Heart right ventricle (tissue), 16 donors: ENCODE measurements at regions not wholly inside any gene's neighbourhood (a gene's known extent, or its start where the extent isn't known, plus 50 kb on each side); places are given as distances from the start of the nearest gene placed in this dataset.
"Not testable (repeated sequence)": the region's sequence is repeated elsewhere in the genome, so short reads cannot be mapped to it uniquely, and the experiment has no call there.

Experiments used
- ATAC-seq, 8 donors: fragments of 200-7000 bp; cut with Tn5 transposase; one replicate each; pipeline ENCODE4 v1.9.1; 2020; ENCODE audit warnings: mild to moderate bottlenecking in 8 of 8, moderate library complexity in 8 of 8, moderate number of reproducible peaks in 1 of 8
- DNase-seq, 2 donors: peaks; one replicate each; pipeline ENCODE4 v3.0.0-alpha.2; 2020
- H3K27ac ChIP-seq, 10 donors: fragments of 200-600 bp; sonication (generic) in 2 of 10; one replicate each; pipeline versions ENCODE4 v1.5.0 to v1.8.0; 2020 to 2022; ENCODE audit warnings: mild to moderate bottlenecking in 3 of 10
- H3K27me3 ChIP-seq, 7 donors: fragments of 200-600 bp; one replicate each; pipeline ENCODE4 v1.8.0; 2021 to 2022; ENCODE audit warnings: mild to moderate bottlenecking in 2 of 7
- H3K36me3 ChIP-seq, 9 donors: fragments of 200-600 bp; sonication (generic) in 1 of 9; one replicate each; pipeline versions ENCODE4 v1.5.0 to v1.8.0; 2020 to 2022; ENCODE audit warnings: mild to moderate bottlenecking in 2 of 9
- H3K4me1 ChIP-seq, 9 donors: fragments of 200-600 bp; sonication (generic) in 1 of 9; one replicate each; pipeline versions ENCODE4 v1.5.0 to v1.8.0; 2020 to 2022; ENCODE audit warnings: mild to moderate bottlenecking in 4 of 9
- H3K4me3 ChIP-seq, 10 donors: fragments of 200-600 bp; sonication (generic) in 2 of 10; one replicate each; pipeline versions ENCODE4 v1.5.0 to v1.8.0; 2020 to 2022; ENCODE audit warnings: mild to moderate bottlenecking in 7 of 10, moderate library complexity in 2 of 10
- H3K9me3 ChIP-seq, 11 donors: fragments of 200-600 bp in 10 of 11; sonication (generic) in 2 of 11; one replicate each; pipeline versions ENCODE4 v1.5.0 to v1.8.0; 2013 to 2022; ENCODE audit warnings: mild to moderate bottlenecking in 2 of 11, control low read depth in 1 of 11, moderate library complexity in 1 of 11
- CTCF ChIP-seq, 9 donors: fragments of 200-600 bp; sonication (generic) in 2 of 9; IDR thresholded peaks; one replicate each; pipeline versions ENCODE4 v1.5.0 to v1.8.0; 2021 to 2022; ENCODE audit warnings: antibody characterized with exemption in 9 of 9, mild to moderate bottlenecking in 5 of 9, moderate library complexity in 1 of 9
- WGBS, 2 donors: extraction: QIAGEN DNeasy Blood & Tissue Kit; methylation state at CpG; one replicate each; pipeline ENCODE4 v1.1.7; 2013; ENCODE audit warnings: inconsistent platforms in 1 of 2; 5-methylcytosine and 5-hydroxymethylcytosine counted together
- intact Hi-C, 10 donors: fragments of 100-400 bp; cut with DNase I; formaldehyde crosslinking; loops; one replicate each; pipeline versions ENCODE4 v1.11.1 to v1.14.2; 2022
- donor health status: Arrhythmogenic right ventricular cardiomyopathy.
- donor health status: ischemic (EF 13 %, LVEDD 7.1; RV severe dilation, severe dysfunction).
- donor health status: healthy with polysubstance abuse.
- donor health status: DM: no; HTN: yes; CAD: no.
- donor health status: DM: no; HTN: no; CAD: no.
- donor health status: ischemic (EF 25% LVEDD 6.9; RV normal size, moderate dysfunction).
- donor health status: ischemic (EF 25% LVEDD 5.7; RV mildly dilated, moderate dysfunction).
- donor health status: healthy.
- donor health status: DM: yes; HTN: yes; CAD: no.
- donor health status: Ischemic cardiomyopathy.
- donor health status: ischemic (EF 35%, LVEDD 5.7; RV mildly dilated, moderate dysfunction).
- donor health status: nonischemic (EF 11% LVEDD 7.7; RV severe dilation, severe dysfunction).
- donor health status: DM: yes; HTN: yes; CAD: no.
- donor health status: PGD.
- donor health status: ischemic (EF 29% LVEDD 5.4; RV normal size, mild dysfunction).
- donor health status: nonischemic (EF 23%, LVEDD 6.1; RV moderate dilation, normal function).

DNA sequence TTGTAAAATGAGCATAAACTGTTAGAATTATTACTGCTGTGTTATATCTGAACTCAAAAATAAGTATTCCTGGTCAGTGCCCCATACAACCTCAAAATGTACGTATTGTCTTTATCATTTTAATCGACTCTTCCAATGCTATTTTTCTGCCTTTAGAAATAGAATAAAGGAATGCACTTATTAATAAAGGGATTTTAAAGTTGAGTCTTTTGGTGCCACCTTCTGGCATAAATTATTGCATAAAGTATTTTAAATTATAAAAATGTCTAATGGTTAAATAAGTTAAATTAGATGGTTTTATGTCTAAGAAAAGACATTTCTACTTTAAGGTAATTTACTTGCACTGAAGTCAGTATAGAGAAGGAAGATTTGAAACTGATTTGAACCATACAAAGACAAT lies 424.0 kb upstream of the NDST4 start:
- Histone ChIP-seq H3K27ac (no peak overlapping the region), H3K36me3 (no peaks in the 10 kb centered on the region), H3K27me3 (no peaks in the 10 kb centered on the region), H3K4me1 (no peaks in the 10 kb centered on the region), H3K9me3 (no peaks in the 10 kb centered on the region), H3K4me3 (no peak overlapping the region)
- no peak for DNase-seq
- no peak for ATAC-seq
- intact Hi-C loops = loop anchor here in 1 of 10 donors (5.0 kb wide), 1 partner anchor 445 kb away; no protein-coding TSS in a partner anchor
- 45 to 65% methylated on average over 2 of the region's 2 CpGs for WGBS, 2 donors
- peak in 2 of 9 donors; percentile 5 to 36 for TF ChIP-seq CTCF (IDR thresholded peaks at IDR 0.05)

- Histone ChIP-seq H3K9me3 (no peaks in the 10 kb centered on the region), H3K4me3 (no peak overlapping the region), H3K27ac (no peak overlapping the region), H3K27me3 (no peaks in the 10 kb centered on the region), H3K4me1 (no peaks in the 10 kb centered on the region), H3K36me3 (no peaks in the 10 kb centered on the region)
- WGBS, 2 donors = 40 to 42% methylated on average over 1 of the region's 1 CpG
- intact Hi-C loops = no loop called here
- DNase-seq = no peak
- ATAC-seq = no peak
- TF ChIP-seq CTCF (IDR thresholded peaks at IDR 0.05) = no peak
These were observed 415.7 kb upstream of the NDST4 start for GRCh38 chr4:115529126-115529525.

- H3K27ac ChIP-seq, H3K4me1 ChIP-seq, ATAC-seq, DNase-seq, intact Hi-C loops, H3K36me3 ChIP-seq, H3K27me3 ChIP-seq, H3K4me3 ChIP-seq: not testable (repeated sequence)
- WGBS, 2 donors = 70 to 73% methylated on average over 3 of the region's 3 CpGs
- H3K9me3 ChIP-seq = peaks cover 0 to 18% (median 0%) of the 10 kb centered on the region in 11 donors
These were observed 406.1 kb upstream of the NDST4 start for GRCh38 chr4:115519476-115519875.

GRCh38 chr4:115515772-115516171 lies 402.4 kb upstream of the NDST4 start:
- intact Hi-C loops = no loop called here
- no peak for TF ChIP-seq CTCF (IDR thresholded peaks at IDR 0.05)
- Histone ChIP-seq H3K9me3 (peaks cover 0 to 5% (median 0%) of the 10 kb centered on the region in 11 donors), H3K4me1 (no peaks in the 10 kb centered on the region), H3K36me3 (no peaks in the 10 kb centered on the region), H3K27me3 (no peaks in the 10 kb centered on the region), H3K4me3 (no peak overlapping the region), H3K27ac (no peak overlapping the region)
- DNase-seq (no peak), ATAC-seq (no peak)
- 40 to 46% methylated on average over 2 of the region's 2 CpGs for WGBS, 2 donors

- Histone ChIP-seq H3K9me3 (peaks cover 0 to 3% (median 0%) of the 10 kb centered on the region in 11 donors), H3K4me3 (no peak overlapping the region), H3K4me1 (no peaks in the 10 kb centered on the region), H3K27me3 (no peaks in the 10 kb centered on the region), H3K36me3 (no peaks in the 10 kb centered on the region), H3K27ac (no peak overlapping the region)
- ATAC-seq (no peak), DNase-seq (no peak)
- intact Hi-C loops = no loop called here
- WGBS, 2 donors = 81 to 88% methylated on average over 2 of the region's 2 CpGs
- no peak for TF ChIP-seq CTCF (IDR thresholded peaks at IDR 0.05)
These were observed 401.9 kb upstream of the NDST4 start for GRCh38 chr4:115515366-115515765.
